Calu3 (cell line): ENCODE measurements at regions not wholly inside any gene's neighbourhood (a gene's known extent, or its start where the extent isn't known, plus 50 kb on each side); places are given as distances from the start of the nearest gene placed in this dataset.

Experiments used
- BruUV-seq: library from RNA; stranded (reverse); fragments of 400-500 nt; replicated peaks from 2 replicates; lab custom pipeline; 2021; lab: Mats Ljungman, UMichigan
- CTCF ChIA-PET: fragments of 300-600 bp; sonication (Branson Sonifier 250); formaldehyde crosslinking; loops from one replicate; lab custom pipeline; 2022; ENCODE audit warnings: antibody characterized with exemption; lab: Charles Lee
- DNase-seq: peaks from one replicate; pipeline ENCODE4 v3.0.0; 2022
- H3K27ac Mint-ChIP-seq: one replicate; pipeline ENCODE4 v1.8.0; 2022; ENCODE audit warnings: mixed read lengths; ENCODE audit not compliant: unreplicated experiment
- H3K27me3 Mint-ChIP-seq: one replicate; pipeline ENCODE4 v1.8.0; 2022; ENCODE audit warnings: mixed read lengths; ENCODE audit not compliant: unreplicated experiment
- H3K36me3 Mint-ChIP-seq: one replicate; pipeline ENCODE4 v1.8.0; 2022; ENCODE audit warnings: mild to moderate bottlenecking, moderate library complexity, mixed read lengths; ENCODE audit not compliant: insufficient read depth, unreplicated experiment
- H3K4me1 Mint-ChIP-seq: one replicate; pipeline ENCODE4 v1.8.0; 2022; ENCODE audit warnings: mild to moderate bottlenecking, low read depth, mixed read lengths; ENCODE audit not compliant: unreplicated experiment
- H3K4me3 Mint-ChIP-seq: one replicate; pipeline ENCODE4 v1.8.0; 2022; ENCODE audit warnings: mild to moderate bottlenecking, low read depth, moderate library complexity, mixed read lengths; ENCODE audit not compliant: unreplicated experiment
- H3K9me3 Mint-ChIP-seq: one replicate; pipeline ENCODE4 v1.8.0; 2022; ENCODE audit warnings: low read depth, mixed read lengths; ENCODE audit not compliant: unreplicated experiment
- CTCF ChIP-seq: fragments of 200-600 bp; IDR thresholded peaks from one replicate; pipeline ENCODE4 v1.8.0; 2022; ENCODE audit warnings: antibody characterized with exemption; ENCODE audit not compliant: unreplicated experiment
- intact Hi-C: fragments of 100-400 bp; cut with micrococcal nuclease; formaldehyde crosslinking; loops from one replicate; pipeline ENCODE4 v1.10.0; 2022; ENCODE audit not compliant: unreplicated experiment

GRCh38 chr16:61412562-61412961 is 623.7 kb downstream of the CDH8 start:
- Mint-ChIP-seq H3K4me3 (no peak overlapping the region), H3K27ac (no peak overlapping the region), H3K4me1 (no peaks in the 10 kb centered on the region), H3K9me3 (peaks cover 5% of the 10 kb centered on the region), H3K27me3 (no peaks in the 10 kb centered on the region), H3K36me3 (no peaks in the 10 kb centered on the region)
- intact Hi-C loops, result no loop called here
- no TSS peak for BruUV-seq
- no peak for DNase-seq
- no peak for TF ChIP-seq CTCF
- CTCF ChIA-PET, result no interaction called here

GRCh38 chr16:61409604-61410003 is 626.6 kb downstream of the CDH8 start:
- no peaks in the 10 kb centered on the region for H3K4me1 Mint-ChIP-seq
- no TSS peak for BruUV-seq
- no peak for DNase-seq
- no peak for TF ChIP-seq CTCF
- H3K36me3 Mint-ChIP-seq, result no peaks in the 10 kb centered on the region
- H3K9me3 Mint-ChIP-seq, result peaks cover 10% of the 10 kb centered on the region
- intact Hi-C loops, result no loop called here
- H3K27ac Mint-ChIP-seq, result no peak overlapping the region
- no peaks in the 10 kb centered on the region for H3K27me3 Mint-ChIP-seq
- CTCF ChIA-PET, result no interaction called here
- H3K4me3 Mint-ChIP-seq, result no peak overlapping the region

GRCh38 chr16:61403386-61403785 is 632.9 kb downstream of the CDH8 start:
- no peak for DNase-seq
- H3K4me3 Mint-ChIP-seq, result no peak overlapping the region
- no TSS peak for BruUV-seq
- H3K27me3 Mint-ChIP-seq, result no peaks in the 10 kb centered on the region
- H3K27ac Mint-ChIP-seq, result no peak overlapping the region
- intact Hi-C loops, result no loop called here
- TF ChIP-seq CTCF, result no peak
- no peaks in the 10 kb centered on the region for H3K36me3 Mint-ChIP-seq
- peaks cover 22% of the 10 kb centered on the region for H3K9me3 Mint-ChIP-seq
- CTCF ChIA-PET, result no interaction called here
- H3K4me1 Mint-ChIP-seq, result no peaks in the 10 kb centered on the region

- intact Hi-C loops, result no loop called here
- Mint-ChIP-seq H3K27me3 (no peaks in the 10 kb centered on the region), H3K27ac (no peak overlapping the region), H3K36me3 (no peaks in the 10 kb centered on the region), H3K4me1 (no peaks in the 10 kb centered on the region), H3K9me3 (peaks cover 7% of the 10 kb centered on the region), H3K4me3 (no peak overlapping the region)
- DNase-seq, result no peak
- CTCF ChIA-PET, result no interaction called here
- no TSS peak for BruUV-seq
- TF ChIP-seq CTCF, result no peak
These were observed 644.3 kb downstream of the CDH8 start for GRCh38 chr16:61391896-61392295.
